NCI-H128 (cell line): ENCODE measurements at regions not wholly inside any gene's neighbourhood (a gene's known extent, or its start where the extent isn't known, plus 50 kb on each side); places are given as distances from the start of the nearest gene placed in this dataset.

Experiments used
- DNase-seq: peaks from one replicate; lab custom pipeline; 2025; ENCODE audit not compliant: unreplicated experiment; lab: John Stamatoyannopoulos, UW

DNA sequence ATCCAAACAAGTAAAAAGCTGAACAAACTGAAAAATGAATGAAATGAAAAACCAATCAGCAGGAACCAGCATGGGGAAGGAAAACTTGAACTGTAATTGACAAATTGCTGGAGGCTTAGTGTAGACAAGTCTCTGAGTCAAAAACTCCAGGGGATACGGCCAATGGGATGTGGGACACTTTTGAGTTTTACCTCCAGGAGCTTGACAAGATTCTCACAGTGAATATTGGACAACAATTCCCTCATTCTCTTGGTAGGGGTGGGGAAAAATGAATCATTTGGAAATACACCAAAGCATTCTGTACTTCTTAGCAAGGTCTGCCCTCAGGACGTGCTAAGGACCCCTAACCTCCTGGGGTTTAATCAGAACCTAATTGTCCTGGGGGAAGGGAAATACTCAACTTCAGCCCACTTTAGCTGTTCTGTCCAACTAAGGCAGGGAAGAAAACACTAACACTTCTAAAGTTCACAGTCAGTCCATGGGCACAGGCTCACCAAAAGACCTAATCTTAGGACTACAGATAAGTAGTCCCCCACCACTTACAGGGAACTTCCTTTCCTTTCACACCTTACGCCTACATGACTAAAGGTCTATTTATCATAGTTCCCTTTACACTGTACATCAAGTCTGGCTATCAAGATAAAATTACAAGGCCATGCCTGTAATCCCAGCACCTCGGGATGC lies 60.7 kb upstream of the CDC42BPA start:
- no peak for DNase-seq

DNA sequence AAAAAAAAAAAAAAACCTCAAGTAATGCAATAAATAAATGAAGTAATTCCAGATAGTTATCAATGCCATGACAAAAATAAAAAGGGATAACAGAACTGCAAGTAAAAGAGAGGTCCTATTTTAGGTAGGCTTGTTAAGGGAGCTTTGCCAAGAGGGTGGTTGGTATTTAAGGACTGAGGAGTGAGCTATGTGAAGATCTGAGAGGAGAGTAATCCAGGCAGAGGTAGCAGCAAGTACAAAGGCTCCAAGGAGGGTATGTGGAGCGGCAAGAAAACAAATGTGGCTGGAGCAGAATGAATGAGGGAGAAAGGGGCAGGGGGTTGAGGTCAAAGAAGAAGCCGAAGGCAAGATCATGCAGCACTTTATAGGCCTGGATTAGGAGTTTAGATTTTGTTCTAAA lies 59.9 kb upstream of the CDC42BPA start:
- no peak for DNase-seq

DNA sequence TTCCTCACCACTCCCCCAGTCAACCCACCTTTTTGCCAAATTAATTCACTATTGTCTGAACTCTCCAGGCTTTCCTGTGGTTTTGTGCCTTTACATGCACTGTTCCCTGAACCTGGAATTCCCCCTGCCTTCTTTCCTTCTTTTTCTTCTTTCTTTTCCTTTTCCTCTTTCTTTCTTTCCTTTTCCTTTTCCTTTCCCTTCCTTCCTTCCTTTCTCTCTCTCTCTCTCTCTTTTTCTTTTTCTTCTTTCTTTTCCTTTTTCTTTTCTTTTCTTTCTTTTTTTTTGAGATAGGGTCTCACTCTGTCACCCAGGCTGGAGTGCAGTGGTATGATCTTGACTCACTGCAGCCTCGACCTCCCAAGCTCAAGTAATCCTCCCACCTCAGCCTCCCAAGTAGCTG lies 56.6 kb upstream of the CDC42BPA start:
- DNase-seq: no peak

DNA sequence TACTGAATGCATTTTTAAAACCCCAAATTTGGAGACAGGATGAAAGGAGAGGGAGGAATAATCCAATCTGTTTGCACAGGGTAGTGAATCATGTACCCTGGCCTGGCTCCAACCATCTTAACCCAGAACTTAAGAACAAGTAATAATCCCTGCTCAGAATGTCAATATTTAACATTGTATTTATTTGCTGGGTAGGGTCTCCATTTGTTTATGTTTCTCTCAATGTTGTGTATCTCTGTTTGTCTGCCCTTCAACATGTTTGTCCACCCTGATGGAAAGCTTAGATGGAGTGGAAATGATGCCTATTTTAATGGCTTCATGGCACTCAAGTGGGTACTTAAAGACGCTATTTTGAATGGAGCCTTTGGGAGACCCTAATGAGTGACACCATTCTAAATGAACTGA lies 54.4 kb upstream of the CDC42BPA start:
- no peak for DNase-seq

DNA sequence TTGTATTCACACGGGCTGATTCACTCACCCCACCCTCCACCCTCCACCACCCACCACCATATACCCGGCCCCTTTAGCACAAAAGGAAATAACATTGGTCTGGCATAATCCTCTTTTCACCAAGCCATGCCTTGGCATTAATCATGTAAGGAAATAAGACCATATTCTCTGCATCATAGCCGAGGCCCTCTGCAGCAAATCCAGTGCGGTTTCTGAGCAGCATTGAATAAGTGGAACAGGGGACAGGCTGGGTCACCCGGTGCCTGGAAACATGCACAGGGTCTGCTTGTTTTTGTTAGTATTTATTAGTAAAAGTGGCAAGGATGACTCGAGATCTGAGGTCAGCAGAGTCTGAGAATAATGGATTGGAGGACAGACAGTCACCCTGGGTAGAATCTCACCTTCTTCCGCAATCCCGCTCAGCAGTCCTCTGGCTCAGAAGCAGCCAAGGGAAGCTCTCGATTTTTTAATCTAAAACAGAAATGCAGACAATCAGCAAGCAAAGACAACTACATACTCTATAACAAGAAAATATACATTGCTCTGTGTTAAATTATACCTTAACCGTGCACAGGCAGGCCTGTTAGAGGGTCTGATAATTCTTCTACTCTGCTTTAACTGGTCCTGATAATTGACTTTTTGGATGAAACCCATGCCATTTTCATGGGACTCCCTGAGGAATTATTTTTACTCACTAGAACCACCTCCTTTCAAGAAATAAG lies 52.4 kb upstream of the CDC42BPA start:
- DNase-seq: no peak

DNA sequence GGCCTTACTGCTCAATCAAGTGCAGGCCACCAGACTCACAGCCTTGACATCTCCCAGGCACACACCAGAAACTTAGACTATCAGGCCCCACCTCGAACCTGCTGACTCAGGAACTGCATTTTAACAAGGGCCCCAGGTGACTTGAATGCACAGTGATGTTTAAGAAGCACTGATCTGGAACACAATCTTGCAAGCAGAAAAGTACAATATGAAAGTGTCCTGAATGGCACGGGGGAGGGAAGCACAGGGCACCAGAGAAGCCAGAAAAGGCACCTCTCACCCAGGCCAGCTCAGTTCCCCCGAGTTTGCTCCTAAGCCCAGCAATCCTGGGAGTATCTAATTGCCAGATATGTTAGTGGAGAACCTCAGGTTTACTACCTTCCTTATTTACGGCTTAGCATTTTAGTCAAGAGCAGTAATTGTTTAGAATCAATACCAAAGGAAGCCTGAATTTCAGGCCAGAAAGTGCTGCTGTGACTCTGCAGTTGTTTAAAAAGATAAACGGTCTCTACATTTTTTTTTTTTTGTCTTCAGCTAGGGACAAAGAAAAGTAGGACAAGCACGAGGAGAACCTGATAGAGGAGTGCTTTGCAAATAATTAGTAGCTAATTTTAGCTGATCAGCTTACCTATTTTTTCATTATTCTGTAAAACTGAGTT lies 50.9 kb upstream of the CDC42BPA start:
- DNase-seq: no peak
